D341Med (cell line): ENCODE measurements at regions not wholly inside any gene's neighbourhood (a gene's known extent, or its start where the extent isn't known, plus 50 kb on each side); places are given as distances from the start of the nearest gene placed in this dataset.
"Not testable (repeated sequence)": the region's sequence is repeated elsewhere in the genome, so short reads cannot be mapped to it uniquely, and the experiment has no call there.

Experiments used
- DNase-seq: peaks from one replicate; pipeline ENCODE4 v3.0.0; 2012; ENCODE audit warnings: low spot score

GRCh38 chr20:41716436-41716835, 98.3 kb upstream of the CHD6 start:
- no peak for DNase-seq

- DNase-seq, result no peak
Observed at GRCh38 chr20:41715526-41715925, 97.3 kb upstream of the CHD6 start.

- DNase-seq, result no peak
Observed at GRCh38 chr20:41714030-41714429, 95.9 kb upstream of the CHD6 start.

GRCh38 chr20:41704896-41705295, 86.7 kb upstream of the CHD6 start:
- no peak for DNase-seq

GRCh38 chr20:41702647-41703046, 84.5 kb upstream of the CHD6 start:
- no peak for DNase-seq

- DNase-seq, result no peak
Observed at GRCh38 chr20:41701588-41702348, 83.6 kb upstream of the CHD6 start.

- DNase-seq, result not testable (repeated sequence)
Observed at GRCh38 chr20:41699673-41700072, 81.5 kb upstream of the CHD6 start.

- peak; percentile 53 for DNase-seq
Observed at GRCh38 chr20:41697861-41698559, 79.8 kb upstream of the CHD6 start.

- DNase-seq, result no peak
Observed at GRCh38 chr20:41696428-41696827, 78.3 kb upstream of the CHD6 start.

GRCh38 chr20:41694796-41695195, 76.6 kb upstream of the CHD6 start:
- no peak for DNase-seq

- DNase-seq, result peak; percentile 84
Observed at GRCh38 chr20:41693136-41693979, 75.2 kb upstream of the CHD6 start.

- peak; percentile 89 for DNase-seq
Observed at GRCh38 chr20:41692479-41693135, 74.4 kb upstream of the CHD6 start.

GRCh38 chr20:41691443-41691842, 73.3 kb upstream of the CHD6 start:
- DNase-seq, result no peak

- DNase-seq, result no peak
Observed at GRCh38 chr20:41690702-41691101, 72.5 kb upstream of the CHD6 start.

- no peak for DNase-seq
Observed at GRCh38 chr20:41686961-41687360, 68.8 kb upstream of the CHD6 start.

GRCh38 chr20:41685145-41685544, 67.0 kb upstream of the CHD6 start:
- DNase-seq, result not testable (repeated sequence)

- DNase-seq, result no peak
Observed at GRCh38 chr20:41678799-41679198, 60.6 kb upstream of the CHD6 start.

- no peak for DNase-seq
Observed at GRCh38 chr20:41672282-41672681, 54.1 kb upstream of the CHD6 start.

GRCh38 chr20:41671143-41671542, 53.0 kb upstream of the CHD6 start:
- no peak for DNase-seq

GRCh38 chr20:41670631-41671030, 52.5 kb upstream of the CHD6 start:
- DNase-seq, result no peak

- DNase-seq, result no peak
Observed at GRCh38 chr20:41669708-41670263, 51.6 kb upstream of the CHD6 start.
